GM12873 (cell line): ENCODE measurements at regions not wholly inside any gene's neighbourhood (a gene's known extent, or its start where the extent isn't known, plus 50 kb on each side); places are given as distances from the start of the nearest gene placed in this dataset.

Source experiments
- CTCF ChIP-seq: IDR thresholded peaks from 2 replicates; pipeline ENCODE4 v1.5.1; 2012; ENCODE audit warnings: low read depth, mild to moderate bottlenecking, moderate library complexity, low read length, control low read depth; ENCODE audit not compliant: insufficient read depth; ENCODE audit errors: missing control alignments

- TF ChIP-seq CTCF: no peak
Observed at GRCh38 chr5:125661584-125661983, 761.6 kb upstream of the GRAMD2B start.

GRCh38 chr5:125668884-125669283 is 754.3 kb upstream of the GRAMD2B start:
- TF ChIP-seq CTCF: no peak

GRCh38 chr5:125673359-125673950 is 749.8 kb upstream of the GRAMD2B start:
- TF ChIP-seq CTCF: peak; percentile 18

GRCh38 chr5:125679522-125679921 is 743.7 kb upstream of the GRAMD2B start:
- TF ChIP-seq CTCF: no peak

GRCh38 chr5:125683669-125684068 is 739.5 kb upstream of the GRAMD2B start:
- TF ChIP-seq CTCF: no peak

GRCh38 chr5:125685771-125686170 is 737.4 kb upstream of the GRAMD2B start:
- no peak for TF ChIP-seq CTCF

- no peak for TF ChIP-seq CTCF
Observed at GRCh38 chr5:125695996-125696655, 727.1 kb upstream of the GRAMD2B start.
